ENCODE measurements at regions not wholly inside any gene's neighbourhood (a gene's known extent, or its start where the extent isn't known, plus 50 kb on each side); places are given as distances from the start of the nearest gene placed in this dataset.

- H3K4me3 ChIP-seq: no peak overlapping the region
- no peak for TF ChIP-seq POLR2A (IDR thresholded peaks at IDR 0.05; ENCODE audit: low read depth)
- no peak for TF ChIP-seq POLR2AphosphoS5 (IDR thresholded peaks at IDR 0.05)
- no peak for TF ChIP-seq CTCF (IDR thresholded peaks at IDR 0.05)
- no peak for TF ChIP-seq EP300 (IDR thresholded peaks at IDR 0.05)
- H3K9me3 ChIP-seq: no peaks in the 10 kb centered on the region
- WGBS: 68% methylated on average over 2 of the region's 2 CpGs
- DNase-seq (ENCODE audit: extremely low spot score): no peak
- intact Hi-C loops (cut with DNase I): loop anchor here (10.0 kb wide), 1 partner anchor 62 kb away; no protein-coding TSS in a partner anchor
- H3K36me3 ChIP-seq: no peaks in the 10 kb centered on the region
- H3K27ac ChIP-seq (replicated peaks in 1 of 4): no peak overlapping the region
- H3K27me3 ChIP-seq: no peaks in the 10 kb centered on the region
- H3K4me1 ChIP-seq: no peaks in the 10 kb centered on the region
These were observed 783.2 kb downstream of the RPA4 start for GRCh38 chrX:97666890-97667289.

GRCh38 chrX:97668126-97668525 is 784.4 kb downstream of the RPA4 start:
- WGBS: 95% methylated on average over 2 of the region's 2 CpGs
- Histone ChIP-seq H3K9me3 (no peaks in the 10 kb centered on the region), H3K4me3 (no peak overlapping the region), H3K27ac (replicated peaks in 1 of 4) (no peak overlapping the region), H3K27me3 (no peaks in the 10 kb centered on the region), H3K4me1 (no peaks in the 10 kb centered on the region), H3K36me3 (no peaks in the 10 kb centered on the region)
- TF ChIP-seq POLR2AphosphoS5 (IDR thresholded peaks at IDR 0.05): no peak
- TF ChIP-seq POLR2A (IDR thresholded peaks at IDR 0.05; ENCODE audit: low read depth): no peak
- TF ChIP-seq CTCF (IDR thresholded peaks at IDR 0.05): no peak
- no peak for TF ChIP-seq EP300 (IDR thresholded peaks at IDR 0.05)
- DNase-seq (ENCODE audit: extremely low spot score): no peak
- intact Hi-C loops (cut with DNase I): loop anchor here (10.0 kb wide), 1 partner anchor 63 kb away; no protein-coding TSS in a partner anchor

- 80% methylated on average over 5 of the region's 5 CpGs for WGBS
- TF ChIP-seq CTCF (IDR thresholded peaks at IDR 0.05) (no peak), EP300 (IDR thresholded peaks at IDR 0.05) (no peak), POLR2AphosphoS5 (IDR thresholded peaks at IDR 0.05) (no peak), POLR2A (IDR thresholded peaks at IDR 0.05; ENCODE audit: low read depth) (no peak)
- intact Hi-C loops (cut with DNase I): no loop called here
- Histone ChIP-seq H3K36me3 (no peaks in the 10 kb centered on the region), H3K27ac (replicated peaks in 1 of 4) (no peak overlapping the region), H3K27me3 (no peaks in the 10 kb centered on the region), H3K4me1 (no peaks in the 10 kb centered on the region), H3K4me3 (no peak overlapping the region), H3K9me3 (no peaks in the 10 kb centered on the region)
- DNase-seq (ENCODE audit: extremely low spot score): no peak
These were observed 788.4 kb downstream of the RPA4 start for GRCh38 chrX:97672138-97672537.

GRCh38 chrX:97672608-97673007 is 788.9 kb downstream of the RPA4 start:
- TF ChIP-seq CTCF (IDR thresholded peaks at IDR 0.05) (no peak), POLR2AphosphoS5 (IDR thresholded peaks at IDR 0.05) (no peak), POLR2A (IDR thresholded peaks at IDR 0.05; ENCODE audit: low read depth) (no peak), EP300 (IDR thresholded peaks at IDR 0.05) (no peak)
- DNase-seq (ENCODE audit: extremely low spot score): no peak
- Histone ChIP-seq H3K27me3 (no peaks in the 10 kb centered on the region), H3K36me3 (no peaks in the 10 kb centered on the region), H3K27ac (replicated peaks in 1 of 4) (no peak overlapping the region), H3K9me3 (no peaks in the 10 kb centered on the region), H3K4me1 (no peaks in the 10 kb centered on the region), H3K4me3 (no peak overlapping the region)
- WGBS: 84% methylated on average over 2 of the region's 2 CpGs
- intact Hi-C loops (cut with DNase I): no loop called here

- Histone ChIP-seq H3K4me1 (no peaks in the 10 kb centered on the region), H3K27ac (replicated peaks in 1 of 4) (no peak overlapping the region), H3K27me3 (no peaks in the 10 kb centered on the region), H3K36me3 (no peaks in the 10 kb centered on the region), H3K9me3 (no peaks in the 10 kb centered on the region), H3K4me3 (no peak overlapping the region)
- WGBS: 87% methylated on average over 5 of the region's 5 CpGs
- no peak for TF ChIP-seq POLR2AphosphoS5 (IDR thresholded peaks at IDR 0.05)
- TF ChIP-seq CTCF (IDR thresholded peaks at IDR 0.05): no peak
- DNase-seq (ENCODE audit: extremely low spot score): no peak
- intact Hi-C loops (cut with DNase I): no loop called here
These were observed 789.4 kb downstream of the RPA4 start for GRCh38 chrX:97673135-97673534.

Data from esophagus muscularis mucosa (tissue), 4 donors.